ENCODE measurements at regions not wholly inside any gene's neighbourhood (a gene's known extent, or its start where the extent isn't known, plus 50 kb on each side); places are given as distances from the start of the nearest gene placed in this dataset.
"Not testable (repeated sequence)": the region's sequence is repeated elsewhere in the genome, so short reads cannot be mapped to it uniquely, and the experiment has no call there.

GRCh38 chr5:158202801-158203200, 343.9 kb upstream of the CLINT1 start:
- intact Hi-C loops (cut with DNase I; ENCODE audit: low total_unique reads) = no loop called here
- Histone ChIP-seq H3K4me3 (no peak overlapping the region), H3K9me3 (no peaks in the 10 kb centered on the region), H3K27me3 (no peaks in the 10 kb centered on the region), H3K27ac (no peak overlapping the region), H3K4me1 (no peaks in the 10 kb centered on the region), H3K36me3 (no peaks in the 10 kb centered on the region)
- DNase-seq = no peak
- TF ChIP-seq CTCF (IDR thresholded peaks at IDR 0.05) = no peak

GRCh38 chr5:158200619-158201018, 341.7 kb upstream of the CLINT1 start:
- H3K4me3 ChIP-seq = no peak overlapping the region
- no peaks in the 10 kb centered on the region for H3K27me3 ChIP-seq
- H3K4me1 ChIP-seq = no peaks in the 10 kb centered on the region
- H3K36me3 ChIP-seq = no peaks in the 10 kb centered on the region
- no peak for DNase-seq
- H3K27ac ChIP-seq = no peak overlapping the region
- H3K9me3 ChIP-seq = no peaks in the 10 kb centered on the region
- intact Hi-C loops (cut with DNase I; ENCODE audit: low total_unique reads) = no loop called here
- TF ChIP-seq CTCF (IDR thresholded peaks at IDR 0.05) = no peak

GRCh38 chr5:158198636-158199035, 339.7 kb upstream of the CLINT1 start:
- no peak overlapping the region for H3K27ac ChIP-seq

GRCh38 chr5:158195416-158196210, 336.7 kb upstream of the CLINT1 start:
- Histone ChIP-seq H3K27ac (no peak overlapping the region), H3K4me1 (no peaks in the 10 kb centered on the region), H3K9me3 (peaks cover 0 to 3% (median 0%) of the 10 kb centered on the region in 3 donors), H3K36me3 (no peaks in the 10 kb centered on the region), H3K27me3 (no peaks in the 10 kb centered on the region), H3K4me3 (no peak overlapping the region)
- intact Hi-C loops (cut with DNase I; ENCODE audit: low total_unique reads) = no loop called here
- DNase-seq = no peak
- TF ChIP-seq CTCF (IDR thresholded peaks at IDR 0.05) = no peak

More at GRCh38 chr5:158198636-158199035, 339.7 kb upstream of the CLINT1 start:
- Histone ChIP-seq H3K4me3 (no peak overlapping the region), H3K9me3 (no peaks in the 10 kb centered on the region), H3K36me3 (no peaks in the 10 kb centered on the region), H3K4me1 (no peaks in the 10 kb centered on the region), H3K27me3 (no peaks in the 10 kb centered on the region)
- TF ChIP-seq CTCF (IDR thresholded peaks at IDR 0.05) = no peak
- intact Hi-C loops (cut with DNase I; ENCODE audit: low total_unique reads) = no loop called here
- DNase-seq = no peak

- no peak overlapping the region for H3K27ac ChIP-seq
- intact Hi-C loops (cut with DNase I; ENCODE audit: low total_unique reads) = no loop called here
- DNase-seq = no peak
Measured at GRCh38 chr5:158194561-158194976, 335.6 kb upstream of the CLINT1 start.

GRCh38 chr5:158193395-158193794, 334.4 kb upstream of the CLINT1 start:
- DNase-seq; H3K4me3 ChIP-seq; intact Hi-C loops (cut with DNase I; ENCODE audit: low total_unique reads); H3K4me1 ChIP-seq; H3K27ac ChIP-seq; H3K9me3 ChIP-seq; H3K27me3 ChIP-seq; H3K36me3 ChIP-seq: not testable (repeated sequence)

More at GRCh38 chr5:158194561-158194976, 335.6 kb upstream of the CLINT1 start:
- no peak overlapping the region for H3K4me3 ChIP-seq
- H3K36me3 ChIP-seq = no peaks in the 10 kb centered on the region
- H3K9me3 ChIP-seq = peaks cover 0 to 3% (median 0%) of the 10 kb centered on the region in 3 donors
- no peak for TF ChIP-seq CTCF (IDR thresholded peaks at IDR 0.05)
- H3K27me3 ChIP-seq = no peaks in the 10 kb centered on the region
- H3K4me1 ChIP-seq = no peaks in the 10 kb centered on the region

All from tibial artery (tissue), 4 donors.